GM06990 (cell line): ENCODE measurements at regions not wholly inside any gene's neighbourhood (a gene's known extent, or its start where the extent isn't known, plus 50 kb on each side); places are given as distances from the start of the nearest gene placed in this dataset.

Experiments
- DNase-seq: peaks from one replicate; pipeline ENCODE4 v3.0.0-alpha.2; 2011; ENCODE audit not compliant: insufficient read length; ENCODE audit errors: extremely low read depth
- H3K27me3 ChIP-seq: replicated peaks from 2 replicates; pipeline ENCODE4 v1.6.0; 2011; ENCODE audit warnings: low read length; ENCODE audit not compliant: control insufficient read depth, insufficient read depth
- H3K36me3 ChIP-seq: 2 replicates; pipeline ENCODE4 v1.5.1; 2011; ENCODE audit warnings: low read length; ENCODE audit not compliant: control insufficient read depth, insufficient read depth
- H3K4me3 ChIP-seq: replicated peaks from 2 replicates; pipeline ENCODE4 v1.5.1; 2011; ENCODE audit warnings: low read depth, mild to moderate bottlenecking, control low read depth, low read length
- TF ChIP-seq, protein P1 (sequence below): IDR thresholded peaks from 2 replicates; pipeline ENCODE4 v1.5.1; 2011; ENCODE audit warnings: low read length, control low read depth, mild to moderate bottlenecking, inconsistent platforms; ENCODE audit not compliant: insufficient read depth, poor library complexity, severe bottlenecking

DNA sequence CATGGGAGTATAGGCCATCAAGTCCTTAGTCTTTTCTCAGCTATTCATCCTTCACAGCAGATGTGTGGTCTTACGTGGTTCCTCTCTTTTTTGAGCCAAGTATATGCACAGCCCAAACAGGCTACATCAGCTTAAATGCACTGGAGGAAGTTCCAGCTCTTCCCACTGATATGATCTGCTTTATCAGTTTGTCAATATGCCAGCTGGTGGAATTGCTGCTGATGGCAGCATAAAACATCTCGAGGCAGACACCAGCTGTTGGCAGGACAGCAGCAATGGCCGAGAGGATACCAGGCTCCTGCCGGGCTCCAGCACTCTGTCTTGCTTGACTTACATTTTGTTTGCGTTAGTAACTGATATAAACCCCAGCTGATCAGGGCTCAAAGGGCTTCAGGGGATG lies 143.4 kb downstream of the TENT4A start:
- no peak overlapping the region for H3K4me3 ChIP-seq
- H3K27me3 ChIP-seq = no peaks in the 10 kb centered on the region; the same call in 1 of the 2 replicates
- TF ChIP-seq, protein P1, sequence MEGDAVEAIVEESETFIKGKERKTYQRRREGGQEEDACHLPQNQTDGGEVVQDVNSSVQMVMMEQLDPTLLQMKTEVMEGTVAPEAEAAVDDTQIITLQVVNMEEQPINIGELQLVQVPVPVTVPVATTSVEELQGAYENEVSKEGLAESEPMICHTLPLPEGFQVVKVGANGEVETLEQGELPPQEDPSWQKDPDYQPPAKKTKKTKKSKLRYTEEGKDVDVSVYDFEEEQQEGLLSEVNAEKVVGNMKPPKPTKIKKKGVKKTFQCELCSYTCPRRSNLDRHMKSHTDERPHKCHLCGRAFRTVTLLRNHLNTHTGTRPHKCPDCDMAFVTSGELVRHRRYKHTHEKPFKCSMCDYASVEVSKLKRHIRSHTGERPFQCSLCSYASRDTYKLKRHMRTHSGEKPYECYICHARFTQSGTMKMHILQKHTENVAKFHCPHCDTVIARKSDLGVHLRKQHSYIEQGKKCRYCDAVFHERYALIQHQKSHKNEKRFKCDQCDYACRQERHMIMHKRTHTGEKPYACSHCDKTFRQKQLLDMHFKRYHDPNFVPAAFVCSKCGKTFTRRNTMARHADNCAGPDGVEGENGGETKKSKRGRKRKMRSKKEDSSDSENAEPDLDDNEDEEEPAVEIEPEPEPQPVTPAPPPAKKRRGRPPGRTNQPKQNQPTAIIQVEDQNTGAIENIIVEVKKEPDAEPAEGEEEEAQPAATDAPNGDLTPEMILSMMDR = no peak
- no peaks in the 10 kb centered on the region for H3K36me3 ChIP-seq
- no peak for DNase-seq

DNA sequence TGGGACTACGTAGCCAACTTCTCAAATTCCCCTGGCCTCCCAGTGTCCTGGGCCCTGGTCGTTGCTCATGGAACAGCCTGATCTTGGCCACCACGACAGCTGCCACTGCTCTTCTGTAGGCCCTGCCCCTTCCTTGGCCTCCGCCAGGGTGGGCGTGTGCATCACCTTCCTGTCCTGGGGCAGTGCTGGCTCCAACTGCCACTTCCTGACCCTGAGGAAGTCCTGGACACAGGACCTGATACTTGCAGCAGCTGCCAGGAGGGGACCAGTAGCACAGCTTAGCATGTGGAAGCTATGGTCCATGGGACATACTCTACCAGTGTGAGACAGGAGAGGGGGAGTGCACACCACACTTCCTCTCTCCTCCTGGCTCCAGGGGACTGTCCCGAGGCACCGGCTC lies 145.2 kb downstream of the TENT4A start:
- H3K36me3 ChIP-seq = no peaks in the 10 kb centered on the region
- no peak overlapping the region for H3K4me3 ChIP-seq
- TF ChIP-seq, protein P1 = no peak
- no peaks in the 10 kb centered on the region; the same call in 1 of the 2 replicates for H3K27me3 ChIP-seq
- no peak for DNase-seq

DNA sequence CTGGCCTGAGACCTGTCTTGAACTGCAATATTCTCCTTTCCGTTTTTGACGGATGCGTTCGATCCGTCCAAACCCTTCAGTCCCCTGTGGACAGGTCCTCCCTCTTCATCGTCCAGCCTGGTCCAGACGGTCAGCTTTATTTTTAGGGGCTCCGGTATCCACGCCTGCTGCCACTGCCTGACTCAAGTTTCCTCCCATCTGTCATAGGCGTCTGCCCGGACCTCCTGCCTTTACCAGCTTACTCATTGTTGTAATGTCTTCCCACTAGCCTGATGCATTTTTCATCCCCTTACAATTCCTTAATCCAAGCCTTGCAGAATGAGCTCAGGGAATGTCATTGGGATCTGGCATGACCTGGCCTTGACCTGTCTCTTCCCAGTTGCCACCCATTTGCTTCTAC lies 145.8 kb downstream of the TENT4A start:
- H3K4me3 ChIP-seq = no peak overlapping the region
- DNase-seq = no peak
- no peaks in the 10 kb centered on the region; the same call in 1 of the 2 replicates for H3K27me3 ChIP-seq
- TF ChIP-seq, protein P1 = no peak
- H3K36me3 ChIP-seq = no peaks in the 10 kb centered on the region

DNA sequence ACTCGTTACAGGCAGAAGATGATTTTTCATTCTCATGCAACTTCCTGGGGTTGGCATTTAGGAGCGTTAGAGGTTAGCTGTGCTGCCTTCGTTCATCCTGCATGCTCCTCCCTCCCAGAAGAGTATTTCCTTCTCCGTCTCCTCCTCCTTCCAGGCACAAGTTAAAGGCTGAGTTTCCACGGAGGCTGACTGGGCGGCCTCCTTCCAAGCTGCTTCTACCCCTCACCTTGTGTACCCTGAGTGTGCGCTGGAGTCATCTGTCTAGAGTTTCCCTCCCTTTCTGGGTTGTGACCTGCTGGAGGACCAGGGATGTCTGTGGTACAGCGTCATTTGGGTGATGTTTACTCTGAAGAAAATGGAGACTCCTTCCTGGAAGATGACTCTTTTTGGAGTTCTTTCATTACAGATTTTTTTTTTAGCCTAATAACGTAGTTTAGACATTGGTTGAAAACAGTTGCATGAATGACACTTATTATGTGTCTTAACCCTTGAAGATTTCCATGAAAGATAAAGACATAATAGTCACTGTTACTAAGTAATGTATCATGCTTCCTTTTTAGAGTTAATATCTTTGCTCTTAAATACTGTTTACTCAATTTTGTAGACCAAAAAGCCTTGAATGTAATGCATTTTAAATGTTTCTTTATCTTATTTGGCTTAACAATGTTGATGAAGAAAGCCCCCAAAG lies 146.9 kb downstream of the TENT4A start:
- TF ChIP-seq, protein P1 = no peak
- DNase-seq = no peak
- Histone ChIP-seq H3K36me3 (no peaks in the 10 kb centered on the region), H3K4me3 (no peak overlapping the region), H3K27me3 (no peaks in the 10 kb centered on the region; the same call in 1 of the 2 replicates)

DNA sequence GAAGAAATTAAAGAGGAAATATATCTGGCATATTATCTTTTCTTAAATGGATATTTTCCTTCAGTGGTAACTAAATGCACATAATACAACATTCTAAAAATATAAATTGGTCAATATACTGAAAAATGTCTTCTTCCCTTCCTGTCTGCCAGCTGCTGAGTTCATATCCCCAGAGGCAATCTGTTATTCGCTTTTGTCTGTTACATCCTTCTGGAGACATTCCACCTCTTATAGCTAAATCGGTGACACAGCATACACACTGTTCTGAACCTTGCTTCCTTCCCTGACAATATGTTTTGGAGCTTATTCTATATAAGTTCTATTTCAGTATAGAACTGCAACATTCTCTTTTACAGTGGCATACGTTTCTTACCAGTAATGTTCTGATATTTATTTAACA lies 147.8 kb downstream of the TENT4A start:
- no peaks in the 10 kb centered on the region; the same call in 1 of the 2 replicates for H3K27me3 ChIP-seq
- H3K4me3 ChIP-seq = no peak overlapping the region
- no peaks in the 10 kb centered on the region for H3K36me3 ChIP-seq
- DNase-seq = no peak
- TF ChIP-seq, protein P1 = no peak
